Astrocyte of the hippocampus (primary cell): ENCODE measurements at regions not wholly inside any gene's neighbourhood (a gene's known extent, or its start where the extent isn't known, plus 50 kb on each side); places are given as distances from the start of the nearest gene placed in this dataset.
A peak's percentile ranks its signal among the peaks of the same experiment; 100 is the strongest.

ENCODE experiments used
- DNase-seq: peaks from one replicate; pipeline ENCODE4 v3.0.0; 2011; ENCODE audit warnings: low read depth, low spot score

DNA sequence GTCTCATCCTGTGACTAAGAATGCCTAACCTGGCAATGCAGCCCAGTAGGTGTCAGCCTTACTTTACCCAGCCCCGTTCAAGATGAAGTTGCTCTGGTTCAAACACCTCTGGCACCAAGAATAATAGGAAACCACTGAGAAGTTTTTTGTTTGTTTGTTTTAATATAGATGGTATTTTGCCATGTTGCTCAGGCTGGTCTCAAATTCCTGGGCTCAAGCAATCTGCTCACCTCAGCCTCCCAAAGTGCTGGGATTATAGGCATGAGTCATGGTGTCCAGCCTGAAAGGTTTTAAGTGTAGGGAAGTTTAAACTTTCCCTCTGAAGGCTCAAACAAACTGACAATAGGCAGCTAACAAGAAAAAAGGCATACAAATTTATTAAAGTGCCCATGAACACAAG lies 51.2 kb upstream of the ABCC4 start:
- DNase-seq: peak; percentile 39

DNA sequence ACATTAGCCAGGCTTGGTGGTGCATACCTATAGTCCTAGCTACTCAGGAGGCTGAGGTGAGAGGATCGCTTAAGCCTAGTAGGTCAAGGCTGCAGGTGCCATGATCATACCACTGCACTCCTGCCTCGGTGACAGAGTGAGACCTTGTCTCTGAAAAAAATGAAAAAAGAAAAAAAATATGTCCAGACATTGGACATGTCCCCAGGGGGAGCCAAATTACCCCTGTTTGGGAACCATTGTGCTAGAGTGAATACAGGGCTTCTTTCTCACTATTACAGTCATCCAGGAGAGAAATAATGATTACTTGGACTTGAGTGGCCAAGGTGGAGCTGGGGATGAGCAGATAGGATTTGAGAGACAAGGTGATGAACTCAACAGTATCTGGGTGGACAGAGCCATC lies 52.9 kb upstream of the ABCC4 start:
- DNase-seq: no peak

DNA sequence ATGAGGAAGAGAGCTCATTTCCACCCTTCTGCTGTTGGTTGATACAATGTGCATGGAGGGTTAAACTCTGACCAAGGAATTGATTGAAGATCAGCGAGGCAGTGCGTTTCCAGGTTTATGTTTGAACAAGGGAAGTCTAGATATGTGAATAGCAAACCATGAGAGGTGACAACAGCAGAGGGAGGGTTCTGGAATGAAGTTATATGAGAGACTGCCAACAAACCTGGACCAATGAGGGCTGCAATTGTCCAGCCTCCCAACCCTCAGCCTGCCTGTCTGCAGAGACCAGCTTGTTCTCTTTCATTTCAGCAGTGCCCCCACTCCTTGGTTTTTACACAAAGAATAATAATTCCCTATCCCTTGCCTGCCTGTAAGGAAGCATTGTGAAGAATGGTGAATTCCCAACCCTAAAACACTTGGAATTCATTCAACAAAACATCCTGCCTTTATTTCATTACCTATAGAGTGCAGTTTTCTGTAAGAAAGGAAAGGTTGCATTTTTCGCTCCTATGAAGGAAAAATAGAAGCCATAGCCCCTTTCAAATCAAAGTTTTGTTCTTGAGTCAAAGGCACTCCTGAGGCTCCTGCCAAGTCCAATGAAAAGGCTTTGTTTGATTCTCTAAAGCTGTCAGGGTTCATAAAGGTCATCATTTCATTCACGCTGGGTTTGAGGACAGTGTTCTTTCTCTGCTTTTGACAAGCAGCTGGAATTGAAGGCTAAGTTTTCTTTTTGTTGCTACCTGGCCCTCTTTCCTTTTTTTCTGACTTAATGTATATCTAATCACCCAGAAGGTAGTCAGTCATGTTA lies 53.6 kb upstream of the ABCC4 start:
- DNase-seq: peak; percentile 50

DNA sequence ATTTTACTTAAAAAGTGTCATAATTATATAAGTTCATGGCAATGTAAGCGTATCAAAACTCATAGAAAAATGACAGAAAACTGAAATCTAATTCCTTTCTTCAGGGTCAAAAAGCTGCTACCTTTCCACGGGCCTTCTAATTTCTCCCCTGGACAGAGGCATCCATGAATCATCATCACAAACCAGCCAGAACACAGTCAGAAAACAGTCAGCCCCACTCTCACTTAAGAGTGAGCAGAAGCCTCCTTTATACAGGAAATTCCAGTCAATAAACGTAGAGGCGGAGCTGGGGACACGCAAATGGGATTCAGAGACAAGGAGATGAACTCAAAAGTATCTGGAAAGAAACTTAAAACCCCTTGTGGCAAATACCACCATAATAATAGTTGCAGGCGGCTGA lies 54.2 kb upstream of the ABCC4 start:
- peak; percentile 78 for DNase-seq

DNA sequence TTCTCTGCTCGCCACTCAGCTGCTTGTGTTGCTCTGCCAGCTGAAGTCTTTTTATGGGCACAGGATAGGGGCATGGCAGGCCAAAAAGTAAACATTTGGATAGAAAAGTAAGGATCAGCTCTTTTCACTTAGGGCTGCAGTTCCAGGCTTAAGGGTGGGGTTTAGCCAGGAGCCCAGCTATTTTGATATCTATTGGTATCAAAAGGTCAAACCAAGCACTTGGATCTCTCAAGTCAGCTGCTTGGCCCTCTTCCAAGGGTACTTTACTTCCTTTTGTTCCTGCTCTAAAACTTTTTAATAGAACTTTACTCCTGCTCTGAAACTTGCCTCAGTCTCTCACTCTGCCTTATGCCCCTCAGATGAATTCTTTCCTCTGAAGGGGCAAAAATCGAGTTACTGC lies 55.7 kb upstream of the ABCC4 start:
- DNase-seq: no peak

DNA sequence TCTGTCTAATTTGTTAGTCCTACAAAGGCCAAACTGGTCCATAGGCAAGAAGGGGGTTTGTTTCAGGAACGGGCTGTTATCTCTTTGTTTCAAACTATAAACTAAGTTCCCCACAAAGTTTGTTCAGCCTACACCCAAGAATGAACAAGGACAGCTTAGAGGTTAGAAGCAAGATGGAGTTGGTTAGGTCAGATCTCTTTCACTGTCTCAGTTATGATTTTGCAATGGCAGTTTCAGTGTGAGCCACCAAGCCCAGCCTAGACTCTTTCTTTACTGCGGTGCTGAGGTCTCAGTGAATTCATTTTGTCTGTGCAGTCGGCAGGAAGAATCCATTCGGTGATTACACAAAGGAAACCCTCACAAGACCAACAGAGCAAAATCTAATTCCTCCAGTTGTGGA lies 56.6 kb upstream of the ABCC4 start:
- DNase-seq: no peak

DNA sequence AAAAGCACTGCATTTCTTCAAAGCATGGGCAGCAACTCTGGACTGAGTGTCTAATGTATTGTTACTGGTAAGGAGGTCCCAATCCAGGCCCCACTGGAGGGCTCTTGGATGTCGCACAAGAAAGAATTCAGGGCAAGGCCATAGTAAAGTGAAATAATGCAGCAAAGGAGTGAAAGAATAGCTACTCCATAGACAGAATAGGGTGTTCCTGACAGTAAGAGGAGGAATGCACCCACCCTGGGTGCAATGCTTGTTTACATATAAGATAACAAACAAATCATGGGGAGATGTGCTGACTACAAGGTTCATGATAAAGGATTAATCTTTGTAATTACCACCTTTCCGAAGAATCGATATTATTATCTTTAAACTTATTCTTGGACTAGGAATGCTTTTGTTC lies 58.8 kb upstream of the ABCC4 start:
- no peak for DNase-seq

DNA sequence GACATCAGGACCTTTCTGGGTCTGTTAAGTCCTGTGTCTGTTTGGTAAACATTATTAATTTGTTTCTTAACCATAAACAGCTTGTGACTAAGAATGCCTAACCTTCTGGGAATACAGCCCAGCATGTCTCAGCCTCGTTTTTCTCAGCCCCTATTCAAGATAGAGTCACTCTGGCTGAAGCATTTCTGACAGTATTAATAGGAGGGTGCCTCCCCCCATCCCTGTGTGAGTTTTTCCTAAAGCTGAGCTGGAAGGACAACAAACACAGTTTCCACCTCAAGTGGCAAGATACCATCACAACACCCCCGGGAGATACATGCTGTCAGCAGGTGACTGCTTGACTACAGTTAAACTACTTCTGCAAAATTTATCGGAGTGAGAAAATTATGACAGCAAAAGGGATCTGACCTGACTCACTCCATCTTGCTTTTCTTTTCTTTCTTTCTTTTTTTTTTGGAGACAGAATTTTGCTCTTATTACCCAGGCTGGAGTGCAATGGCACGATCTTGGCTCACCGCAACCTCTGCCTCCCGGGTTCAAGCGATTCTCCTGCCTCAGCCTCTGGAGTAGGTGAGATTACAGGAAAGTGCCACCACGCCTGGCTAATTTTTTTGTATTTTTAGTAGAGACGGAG lies 59.3 kb upstream of the ABCC4 start:
- peak; percentile 67 for DNase-seq

DNA sequence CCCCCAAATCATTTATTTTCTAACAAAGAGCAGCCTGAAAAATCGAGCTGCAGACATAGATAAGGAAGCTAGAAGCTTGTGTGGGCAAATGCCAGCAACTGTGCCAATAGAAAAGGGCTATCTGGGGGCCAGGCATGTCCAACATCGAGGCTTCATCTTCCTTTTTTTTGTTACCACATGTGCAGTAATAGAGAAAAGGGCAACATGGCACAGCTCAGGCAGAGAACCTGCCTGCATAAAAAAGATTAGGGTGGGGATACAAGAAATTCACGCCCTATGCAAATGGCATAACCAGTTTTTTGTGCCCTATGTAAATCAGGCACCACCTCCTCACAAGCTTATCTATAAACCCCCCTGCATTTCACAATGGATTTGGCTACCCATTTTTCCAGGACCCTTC lies 60.4 kb upstream of the ABCC4 start:
- no peak for DNase-seq

DNA sequence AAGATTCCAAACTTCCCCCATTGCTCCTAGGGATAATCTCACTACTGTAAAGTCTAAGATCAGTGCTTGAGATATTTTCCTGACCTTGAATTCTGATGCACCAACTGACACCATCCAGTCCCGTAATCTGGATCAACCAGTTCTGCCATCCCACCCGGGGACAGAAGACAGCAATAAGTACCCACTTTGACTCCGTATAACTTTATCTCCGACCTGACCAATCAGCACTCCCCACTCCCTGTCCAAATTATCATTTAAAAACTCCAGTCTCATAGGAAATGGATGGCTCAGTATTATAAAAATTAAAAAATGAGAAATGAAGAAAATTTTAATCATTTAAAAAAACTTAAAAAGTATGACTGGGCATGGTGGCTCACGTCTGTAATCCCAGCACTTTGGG lies 61.4 kb upstream of the ABCC4 start:
- DNase-seq: no peak

DNA sequence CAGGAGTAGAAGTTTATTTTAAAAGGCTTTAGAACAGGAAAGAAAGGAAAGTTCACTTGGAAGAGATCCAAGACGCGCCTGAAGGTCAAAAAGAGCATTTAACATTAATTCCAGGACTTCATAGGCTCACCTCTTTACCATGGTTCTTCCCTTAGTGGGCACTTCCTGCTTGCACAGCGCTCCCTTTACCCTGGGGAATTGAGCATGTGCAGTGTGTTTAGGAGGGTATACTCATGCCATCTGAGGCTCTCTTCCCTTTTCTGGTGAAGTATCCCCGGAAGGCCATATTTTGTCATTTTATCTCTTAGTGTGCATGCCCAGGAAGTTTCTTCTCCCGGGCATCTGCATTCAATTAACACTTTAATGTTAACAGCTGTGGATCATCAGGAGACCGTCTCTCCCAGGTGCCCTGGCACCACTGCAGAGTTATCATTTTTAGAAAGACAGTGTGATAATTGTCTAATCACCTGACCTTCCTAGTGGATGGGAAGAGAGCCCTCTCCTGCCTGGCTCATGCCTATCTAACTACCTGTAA lies 66.1 kb upstream of the ABCC4 start:
- no peak for DNase-seq

DNA sequence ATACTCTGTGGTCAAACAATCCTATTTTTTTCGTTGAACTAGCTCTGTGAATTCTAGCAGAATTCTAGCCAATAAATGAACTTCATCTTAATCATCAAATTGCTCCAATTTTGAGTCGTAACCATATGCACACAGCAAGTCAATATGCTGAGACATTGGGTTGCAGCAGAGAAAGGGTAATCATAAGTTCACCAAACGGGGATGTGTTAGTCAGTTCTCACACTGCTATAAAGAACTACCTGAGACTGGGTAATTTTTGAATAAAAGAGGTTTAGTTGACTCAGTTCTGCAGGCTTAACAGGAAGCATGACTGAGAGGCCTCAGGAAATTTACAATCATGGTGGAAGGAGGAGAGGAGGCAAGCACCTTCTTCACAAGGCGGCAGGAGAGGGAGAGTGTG lies 67.7 kb upstream of the ABCC4 start:
- DNase-seq: no peak

DNA sequence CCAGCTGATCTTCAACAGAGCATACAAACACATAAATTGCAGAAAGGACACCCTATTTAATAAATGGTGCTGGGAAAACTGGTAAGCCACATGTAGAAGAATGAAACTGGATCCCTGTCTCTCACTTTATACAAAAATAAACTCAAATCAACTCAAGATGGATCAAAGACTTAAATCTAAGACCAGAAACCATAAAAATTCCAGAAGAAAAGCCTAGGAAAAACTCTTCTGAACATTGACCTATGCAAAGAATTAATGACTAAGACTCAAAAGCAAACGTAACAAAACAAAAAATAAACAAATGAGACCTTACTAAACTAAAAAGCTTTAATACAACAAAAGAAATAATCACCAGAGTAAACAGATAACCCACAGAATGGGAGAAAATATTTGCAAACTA lies 74.5 kb upstream of the ABCC4 start:
- DNase-seq: no peak

DNA sequence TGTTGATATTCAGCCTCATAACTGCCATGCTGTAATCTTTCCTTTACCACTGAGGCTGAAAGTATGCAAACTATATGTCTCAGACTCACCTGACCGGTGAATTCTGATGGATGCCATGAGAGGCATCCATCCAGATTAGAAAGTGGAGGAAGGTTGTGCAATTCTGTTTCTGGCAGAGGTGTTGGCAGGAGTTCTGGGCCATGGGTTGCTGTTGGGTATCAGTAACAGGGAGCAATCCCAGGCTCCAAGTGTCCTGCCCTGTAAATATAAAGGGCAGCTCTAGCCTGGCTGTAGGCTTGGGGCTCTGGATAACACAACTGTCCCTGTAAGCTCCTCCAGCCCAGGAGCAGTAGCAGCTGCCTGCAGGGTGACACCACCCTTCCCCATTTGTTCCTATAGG lies 77.4 kb upstream of the ABCC4 start:
- DNase-seq: no peak

DNA sequence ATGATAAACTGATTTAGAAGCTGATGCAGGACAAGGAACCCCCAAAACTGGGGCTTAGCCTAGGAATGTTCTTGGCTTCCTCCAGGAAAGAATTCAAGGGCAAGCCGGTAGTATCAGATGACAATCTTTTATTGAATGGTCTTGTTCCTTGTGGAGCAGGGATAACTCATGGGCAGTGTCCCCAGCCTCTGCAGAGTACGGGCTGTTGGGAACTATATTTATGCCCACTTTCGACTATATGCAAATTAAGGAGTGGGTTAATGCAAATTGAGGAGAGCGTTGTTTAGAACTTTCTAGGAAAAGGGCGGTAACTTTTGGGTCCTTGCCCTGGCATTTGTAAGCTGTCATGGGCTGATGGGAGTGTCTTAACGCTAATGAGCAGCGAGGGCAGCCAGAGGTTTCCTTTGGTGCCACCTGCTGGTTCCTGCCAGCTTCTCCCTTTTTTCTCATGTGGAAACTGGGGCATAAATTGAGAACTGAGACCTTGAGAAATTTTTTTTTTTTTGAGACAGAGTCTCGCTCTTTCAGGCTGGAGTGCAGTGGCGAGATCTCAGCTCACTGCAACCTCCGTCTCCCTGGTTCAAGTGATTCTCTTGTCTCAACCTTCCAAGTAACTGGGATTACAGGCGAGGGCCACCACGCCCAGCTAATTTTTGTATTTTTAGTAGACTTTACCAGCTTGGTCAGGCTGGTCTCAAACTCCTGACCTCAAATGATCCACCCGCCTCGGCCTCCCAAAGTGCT lies 79.4 kb upstream of the ABCC4 start:
- DNase-seq: peak; percentile 93

DNA sequence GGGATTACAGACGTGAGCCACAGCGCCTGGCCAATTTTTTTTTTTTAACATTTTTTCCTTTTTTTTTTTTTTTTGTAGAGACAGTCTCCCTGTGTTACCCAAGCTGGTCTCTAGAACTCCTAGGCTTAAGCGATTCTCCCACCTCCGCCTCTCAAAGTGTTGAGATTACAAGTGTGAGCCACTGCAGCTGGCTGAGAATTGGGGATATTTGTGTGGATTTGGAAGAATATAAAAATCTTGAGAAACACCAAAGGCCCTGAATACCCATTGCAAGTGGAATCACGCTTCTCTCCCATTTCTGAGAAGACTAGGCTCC lies 79.9 kb upstream of the ABCC4 start:
- DNase-seq: no peak

DNA sequence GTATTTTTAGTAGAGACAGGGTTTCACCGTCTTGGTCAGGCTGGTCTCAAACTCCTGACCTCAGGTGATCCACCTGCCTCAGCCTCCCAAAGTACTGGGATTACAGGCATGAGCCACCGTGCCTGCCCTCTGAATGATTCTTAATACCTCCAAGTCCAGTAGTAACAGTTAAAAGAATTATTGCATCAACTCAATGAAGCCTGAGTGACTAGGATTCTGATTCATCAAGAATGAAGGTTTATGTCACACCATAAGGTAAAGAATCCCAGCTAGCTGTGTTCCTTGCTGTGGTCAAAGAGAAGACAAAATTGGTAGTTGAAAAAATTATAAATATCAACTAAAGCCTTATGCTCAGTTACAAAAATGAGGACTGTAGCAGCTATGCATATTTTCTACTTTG lies 81.2 kb upstream of the ABCC4 start:
- no peak for DNase-seq

DNA sequence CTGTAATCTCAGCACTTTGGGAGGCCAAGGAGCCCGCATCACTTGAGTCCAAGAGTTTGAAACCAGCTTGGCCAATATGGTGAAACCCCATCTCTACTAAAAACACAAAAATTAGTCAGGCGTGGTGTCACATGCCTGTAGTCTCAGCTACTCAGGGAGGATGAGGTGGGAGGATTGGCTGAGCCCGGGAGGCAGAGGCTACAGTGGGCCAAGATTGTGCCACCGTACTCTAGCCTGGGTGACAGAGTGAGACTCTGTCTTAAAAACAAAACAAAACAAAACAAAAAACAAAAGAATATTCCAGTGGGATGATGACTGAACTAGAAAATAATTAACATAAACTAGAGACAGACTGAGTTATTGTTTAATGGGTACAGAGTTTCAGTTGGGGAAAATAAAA lies 81.7 kb upstream of the ABCC4 start:
- no peak for DNase-seq

DNA sequence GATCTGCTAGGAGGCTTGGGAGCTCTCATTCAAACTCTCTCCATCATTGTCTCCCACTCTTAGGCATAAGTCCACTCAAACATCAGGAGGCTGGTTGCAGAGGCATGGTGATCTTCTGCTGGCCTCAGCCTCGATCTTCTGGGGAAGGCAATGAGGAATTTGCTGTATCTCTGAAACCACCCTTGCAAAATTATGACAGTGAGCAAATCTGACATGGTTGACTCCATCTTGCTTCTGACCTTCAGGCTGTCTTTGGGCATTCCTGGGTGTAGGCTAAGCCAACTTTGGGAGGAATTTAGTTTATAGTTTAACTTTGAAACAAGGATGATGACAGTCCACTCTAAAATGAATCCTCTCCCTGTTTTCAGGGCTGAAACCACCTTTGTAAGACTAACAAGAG lies 84.1 kb upstream of the ABCC4 start:
- no peak for DNase-seq

DNA sequence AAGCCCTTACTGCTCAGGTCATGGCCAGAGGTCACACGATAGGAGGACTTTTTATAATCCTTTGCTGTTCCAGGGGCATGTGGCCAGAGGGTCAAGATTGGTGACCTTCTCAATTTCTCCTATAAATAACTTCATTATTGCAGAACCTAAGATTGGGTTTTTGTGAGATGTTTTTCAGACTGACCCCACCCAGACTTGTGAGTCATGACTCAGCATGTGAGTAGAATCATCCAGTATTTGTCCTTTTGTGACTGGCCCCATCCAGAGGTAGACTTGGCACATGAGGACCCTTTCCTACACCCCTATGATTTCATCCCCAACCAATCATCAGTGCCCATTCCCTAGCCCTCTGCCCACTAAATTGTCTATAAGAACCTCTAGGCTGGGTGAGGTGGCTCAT lies 84.5 kb upstream of the ABCC4 start:
- DNase-seq: no peak

DNA sequence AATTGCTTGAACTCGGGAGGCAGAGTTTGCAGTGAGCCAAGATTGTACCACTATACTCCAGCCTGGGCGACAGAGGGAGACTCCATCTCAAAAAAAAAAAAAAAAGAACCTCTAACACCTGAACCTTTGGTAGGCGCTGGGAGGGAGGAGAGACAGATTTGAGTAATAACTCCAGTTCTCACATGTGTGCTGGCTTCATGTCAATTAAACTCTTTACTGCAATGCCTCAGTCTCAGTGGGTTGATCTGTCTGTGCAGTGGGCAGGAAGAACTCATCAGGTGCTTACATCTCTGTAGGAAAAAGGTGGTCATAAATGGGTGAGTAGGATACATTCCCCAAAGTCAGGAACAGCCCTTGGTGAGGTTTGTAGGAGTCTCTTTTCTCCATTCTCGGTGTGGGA lies 85.1 kb upstream of the ABCC4 start:
- no peak for DNase-seq

DNA sequence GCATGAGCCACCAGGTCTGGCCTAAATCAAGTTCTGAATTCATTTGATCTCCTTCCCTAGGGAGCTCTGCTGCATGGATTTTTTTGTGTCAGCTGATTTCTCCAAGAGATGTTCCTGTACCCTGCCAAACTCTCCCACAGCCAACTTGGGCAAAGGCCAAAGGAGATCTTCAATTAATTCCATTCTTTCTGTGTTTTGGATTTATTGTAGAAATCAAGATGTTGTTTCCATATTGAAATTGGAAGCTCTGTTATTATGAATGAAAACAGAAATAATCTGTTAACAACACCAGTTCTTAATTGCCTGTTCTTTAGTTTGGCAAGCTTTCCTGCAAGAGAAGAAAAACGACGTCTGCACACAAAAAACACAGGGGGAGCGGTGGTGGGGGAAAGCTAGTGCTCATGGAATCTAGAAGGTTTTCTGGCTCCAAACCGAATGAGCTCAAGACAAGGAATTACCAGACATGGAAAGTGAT lies 86.5 kb upstream of the ABCC4 start:
- peak; percentile 48 for DNase-seq
